Panc1 (cell line): ENCODE measurements at regions not wholly inside any gene's neighbourhood (a gene's known extent, or its start where the extent isn't known, plus 50 kb on each side); places are given as distances from the start of the nearest gene placed in this dataset.

Experiments used
- ATAC-seq: fragments of 200-7000 bp; cut with Tn5 transposase; 2 replicates; pipeline ENCODE4 v1.9.1; 2020; ENCODE audit warnings: mild to moderate bottlenecking, moderate library complexity
- BruUV-seq: library from RNA; stranded (reverse); fragments of 400-500 nt; replicated peaks from 2 replicates; lab custom pipeline; 2021; lab: Mats Ljungman, UMichigan
- CTCF ChIA-PET: fragments of 300-600 bp; sonication (Branson Sonifier 250); formaldehyde crosslinking; loops from one replicate; lab custom pipeline; 2022; ENCODE audit warnings: antibody characterized with exemption; lab: Charles Lee
- POLR2A ChIA-PET: fragments of 300-600 bp; sonication (Branson Sonifier 250); formaldehyde crosslinking; loops from one replicate; lab custom pipeline; 2022; ENCODE audit warnings: antibody characterized with exemption; lab: Charles Lee
- DNase-seq: peaks from one replicate; pipeline ENCODE4 v3.0.0-alpha.2; 2010; ENCODE audit warnings: low read depth, low spot score
- H3K27ac ChIP-seq: 2 replicates; pipeline ENCODE4 v1.5.1; 2011; ENCODE audit warnings: mild to moderate bottlenecking, low read length, inconsistent platforms
- H3K27me3 ChIP-seq: fragments of 200-500 bp; sonication (Bioruptor generic); 2 replicates; pipeline ENCODE4 v1.6.0; 2014; ENCODE audit warnings: low read length, inconsistent platforms; ENCODE audit not compliant: control insufficient read depth, insufficient read depth
- H3K36me3 ChIP-seq: fragments of 200-500 bp; sonication (Bioruptor generic); 2 replicates; pipeline ENCODE4 v1.5.1; 2014; ENCODE audit warnings: inconsistent platforms, mild to moderate bottlenecking, low read length, moderate library complexity; ENCODE audit not compliant: control insufficient read depth, insufficient read depth
- H3K4me1 ChIP-seq: 2 replicates; pipeline ENCODE4 v1.5.1; 2011; ENCODE audit warnings: inconsistent platforms, mild to moderate bottlenecking, low read length, moderate library complexity; ENCODE audit not compliant: control insufficient read depth, insufficient read depth
- H3K4me3 ChIP-seq, 2 experiments: 2 replicates each; pipeline ENCODE4 v1.5.1; 2011 to 2012; ENCODE audit warnings: low read depth in 2 of 2, low read length in 2 of 2, mild to moderate bottlenecking in 2 of 2, inconsistent platforms in 1 of 2, moderate library complexity in 1 of 2
- H3K9me3 ChIP-seq: fragments of 200-500 bp; sonication (Bioruptor generic); 2 replicates; pipeline ENCODE4 v1.5.1; 2014; ENCODE audit warnings: low read depth, mild to moderate bottlenecking, inconsistent platforms, low read length, moderate library complexity; ENCODE audit not compliant: control insufficient read depth, insufficient read depth
- CTCF ChIP-seq: fragments of 450-650 bp; IDR thresholded peaks from 2 replicates; pipeline ENCODE4 v1.5.1; 2017; ENCODE audit warnings: mild to moderate bottlenecking
- POLR2AphosphoS5 ChIP-seq: IDR thresholded peaks from 2 replicates; pipeline ENCODE4 v1.6.1; 2012; ENCODE audit warnings: mild to moderate bottlenecking, low read depth, low read length, moderate library complexity
- REST ChIP-seq, 2 experiments: IDR thresholded peaks; 2 replicates each; pipeline ENCODE4 v1.6.1; 2011 to 2012; ENCODE audit warnings: low read depth in 2 of 2, control low read depth in 1 of 2, low read length in 1 of 2, mild to moderate bottlenecking in 1 of 2, moderate library complexity in 1 of 2; ENCODE audit not compliant: insufficient read depth in 1 of 2
- SIN3A ChIP-seq: IDR thresholded peaks from 2 replicates; pipeline ENCODE4 v1.6.1; 2012; ENCODE audit warnings: low read depth, mild to moderate bottlenecking, low read length, moderate library complexity, borderline replicate concordance; ENCODE audit not compliant: insufficient read depth
- TCF7L2 ChIP-seq: IDR thresholded peaks from 2 replicates; pipeline ENCODE4 v1.6.1; 2011; ENCODE audit warnings: mild to moderate bottlenecking, low read depth, low read length, inconsistent platforms
- in situ Hi-C: cut with HindIII; loops from 2 replicates; pipeline ENCODE4 v1.10.0; 2016; ENCODE audit warnings: low sequenced_read_pairs, low pct_unique_long_range_greater_than_20kb
- intact Hi-C: fragments of 100-400 bp; cut with micrococcal nuclease; formaldehyde crosslinking; loops from one replicate; pipeline ENCODE4 v1.10.0; 2022; ENCODE audit not compliant: unreplicated experiment

- POLR2A ChIA-PET = no interaction called here
- Histone ChIP-seq H3K27ac (no peak overlapping the region), H3K9me3 (no peaks in the 10 kb centered on the region), H3K4me3 (no peak overlapping the region), H3K27me3 (no peaks in the 10 kb centered on the region), H3K4me1 (no peaks in the 10 kb centered on the region; the same call in 1 of the 2 replicates), H3K36me3 (no peaks in the 10 kb centered on the region)
- intact Hi-C loops (no loop called here), in situ Hi-C loops (no loop called here)
- ATAC-seq (no peak), DNase-seq (no peak)
- CTCF ChIA-PET = no interaction called here
- TF ChIP-seq CTCF (no peak), REST (IDR thresholded peaks at IDR 0.05; ENCODE audit: insufficient read depth in 1 of 2, low read depth in 2 of 2, low read length in 1 of 2) (no peak), SIN3A (no peak), POLR2AphosphoS5 (no peak), TCF7L2 (no peak)
- no TSS peak for BruUV-seq
Observed at GRCh38 chr6:170063431-170063830, 227.4 kb downstream of the DLL1 start.

GRCh38 chr6:170062915-170063241 is 228.0 kb downstream of the DLL1 start:
- Histone ChIP-seq H3K4me1 (no peaks in the 10 kb centered on the region; the same call in 1 of the 2 replicates), H3K27ac (no peak overlapping the region), H3K4me3 (no peak overlapping the region), H3K36me3 (no peaks in the 10 kb centered on the region), H3K27me3 (no peaks in the 10 kb centered on the region), H3K9me3 (no peaks in the 10 kb centered on the region)
- BruUV-seq = no TSS peak
- ChIA-PET CTCF (no interaction called here), POLR2A (no interaction called here)
- TF ChIP-seq TCF7L2 = no peak
- no peak for TF ChIP-seq CTCF
- no peak for TF ChIP-seq REST (IDR thresholded peaks at IDR 0.05; ENCODE audit: insufficient read depth in 1 of 2, low read depth in 2 of 2, low read length in 1 of 2)
- no peak for TF ChIP-seq POLR2AphosphoS5
- no peak for TF ChIP-seq SIN3A
- ATAC-seq (no peak), DNase-seq (no peak)
- in situ Hi-C loops (no loop called here), intact Hi-C loops (no loop called here)
